Islet of Langerhans (tissue), 1 donor: ENCODE measurements at regions not wholly inside any gene's neighbourhood (a gene's known extent, or its start where the extent isn't known, plus 50 kb on each side); places are given as distances from the start of the nearest gene placed in this dataset.
"Not testable (repeated sequence)": the region's sequence is repeated elsewhere in the genome, so short reads cannot be mapped to it uniquely, and the experiment has no call there.

Experiments used
- FAIRE-seq: peaks from one replicate; lab custom pipeline; 2011; peaks lifted over from hg19 to GRCh38; lab: Jason Lieb, UNC

GRCh38 chr19:27734496-27735220 is 1478.3 kb downstream of the UQCRFS1 start:
- FAIRE-seq: no peak

- FAIRE-seq: no peak
Measured at GRCh38 chr19:27733551-27734266, 1479.2 kb downstream of the UQCRFS1 start.

GRCh38 chr19:27729332-27729731 is 1483.6 kb downstream of the UQCRFS1 start:
- no peak for FAIRE-seq

- no peak for FAIRE-seq
Measured at GRCh38 chr19:27722625-27723024, 1490.3 kb downstream of the UQCRFS1 start.

GRCh38 chr19:27720155-27720554 is 1492.8 kb downstream of the UQCRFS1 start:
- no peak for FAIRE-seq

- no peak for FAIRE-seq
Measured at GRCh38 chr19:27719034-27719433, 1493.9 kb downstream of the UQCRFS1 start.

GRCh38 chr19:27718234-27718633 is 1494.7 kb downstream of the UQCRFS1 start:
- no peak for FAIRE-seq

- FAIRE-seq: no peak
Measured at GRCh38 chr19:27717825-27718224, 1495.1 kb downstream of the UQCRFS1 start.

- no peak for FAIRE-seq
Measured at GRCh38 chr19:27716922-27717321, 1496.0 kb downstream of the UQCRFS1 start.

GRCh38 chr19:27714857-27715256 is 1498.1 kb downstream of the UQCRFS1 start:
- no peak for FAIRE-seq

- FAIRE-seq: no peak
Measured at GRCh38 chr19:27709496-27709895, 1503.5 kb downstream of the UQCRFS1 start.

GRCh38 chr19:27708986-27709385 is 1504.0 kb downstream of the UQCRFS1 start:
- FAIRE-seq: not testable (repeated sequence)

GRCh38 chr19:27707026-27707425 is 1505.9 kb downstream of the UQCRFS1 start:
- FAIRE-seq: not testable (repeated sequence)

- no peak for FAIRE-seq
Measured at GRCh38 chr19:27705896-27706295, 1507.1 kb downstream of the UQCRFS1 start.

- no peak for FAIRE-seq
Measured at GRCh38 chr19:27694361-27695055, 1518.4 kb downstream of the UQCRFS1 start.

GRCh38 chr19:27691991-27692390 is 1521.0 kb downstream of the UQCRFS1 start:
- no peak for FAIRE-seq

GRCh38 chr19:27689734-27690241 is 1523.2 kb downstream of the UQCRFS1 start:
- no peak for FAIRE-seq

- FAIRE-seq: no peak
Measured at GRCh38 chr19:27684293-27684692, 1528.7 kb downstream of the UQCRFS1 start.

GRCh38 chr19:27681972-27682371 is 1531.0 kb downstream of the UQCRFS1 start:
- no peak for FAIRE-seq

GRCh38 chr19:27679905-27680304 is 1533.0 kb downstream of the UQCRFS1 start:
- FAIRE-seq: no peak

GRCh38 chr19:27679399-27679798 is 1533.6 kb downstream of the UQCRFS1 start:
- no peak for FAIRE-seq

- FAIRE-seq: no peak
Measured at GRCh38 chr19:27676877-27677276, 1536.1 kb downstream of the UQCRFS1 start.

GRCh38 chr19:27676334-27676733 is 1536.6 kb downstream of the UQCRFS1 start:
- FAIRE-seq: no peak
